Left ventricle myocardium inferior (tissue), 1 donor: ENCODE measurements at regions not wholly inside any gene's neighbourhood (a gene's known extent, or its start where the extent isn't known, plus 50 kb on each side); places are given as distances from the start of the nearest gene placed in this dataset.

Experiments
- DNase-seq: peaks from one replicate; pipeline ENCODE4 v3.0.0-alpha.2; 2020
- H3K27ac ChIP-seq: fragments of 200-600 bp; replicated peaks from 2 replicates; pipeline ENCODE4 v1.8.0; 2021
- H3K27me3 ChIP-seq: fragments of 200-600 bp; 2 replicates; pipeline ENCODE4 v1.8.0; 2021; ENCODE audit warnings: low read depth
- H3K36me3 ChIP-seq: fragments of 200-600 bp; 2 replicates; pipeline ENCODE4 v1.8.0; 2021
- H3K4me1 ChIP-seq: fragments of 200-600 bp; 2 replicates; pipeline ENCODE4 v1.8.0; 2021
- H3K4me3 ChIP-seq: fragments of 200-600 bp; 2 replicates; pipeline ENCODE4 v1.8.0; 2021; ENCODE audit warnings: mild to moderate bottlenecking, moderate library complexity
- H3K9me3 ChIP-seq: fragments of 200-600 bp; replicated peaks from 2 replicates; pipeline ENCODE4 v1.8.0; 2021
- intact Hi-C: fragments of 100-400 bp; cut with micrococcal nuclease; formaldehyde crosslinking; loops from one replicate; pipeline ENCODE4 v1.11.0; 2022
- TF ChIP-seq, protein P1 (sequence below): fragments of 200-600 bp; IDR thresholded peaks from 2 replicates; pipeline ENCODE4 v1.8.0; 2021; ENCODE audit warnings: antibody characterized with exemption, mild to moderate bottlenecking, borderline replicate concordance
- donor health status: DM: no; HTN: yes; CAD: no; lungs with severe emphysema.

- no peaks in the 10 kb centered on the region for H3K36me3 ChIP-seq
- no peaks in the 10 kb centered on the region for H3K9me3 ChIP-seq
- no peak overlapping the region for H3K4me3 ChIP-seq
- TF ChIP-seq, protein P1, sequence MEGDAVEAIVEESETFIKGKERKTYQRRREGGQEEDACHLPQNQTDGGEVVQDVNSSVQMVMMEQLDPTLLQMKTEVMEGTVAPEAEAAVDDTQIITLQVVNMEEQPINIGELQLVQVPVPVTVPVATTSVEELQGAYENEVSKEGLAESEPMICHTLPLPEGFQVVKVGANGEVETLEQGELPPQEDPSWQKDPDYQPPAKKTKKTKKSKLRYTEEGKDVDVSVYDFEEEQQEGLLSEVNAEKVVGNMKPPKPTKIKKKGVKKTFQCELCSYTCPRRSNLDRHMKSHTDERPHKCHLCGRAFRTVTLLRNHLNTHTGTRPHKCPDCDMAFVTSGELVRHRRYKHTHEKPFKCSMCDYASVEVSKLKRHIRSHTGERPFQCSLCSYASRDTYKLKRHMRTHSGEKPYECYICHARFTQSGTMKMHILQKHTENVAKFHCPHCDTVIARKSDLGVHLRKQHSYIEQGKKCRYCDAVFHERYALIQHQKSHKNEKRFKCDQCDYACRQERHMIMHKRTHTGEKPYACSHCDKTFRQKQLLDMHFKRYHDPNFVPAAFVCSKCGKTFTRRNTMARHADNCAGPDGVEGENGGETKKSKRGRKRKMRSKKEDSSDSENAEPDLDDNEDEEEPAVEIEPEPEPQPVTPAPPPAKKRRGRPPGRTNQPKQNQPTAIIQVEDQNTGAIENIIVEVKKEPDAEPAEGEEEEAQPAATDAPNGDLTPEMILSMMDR, result no peak
- H3K27ac ChIP-seq, result no peak overlapping the region
- intact Hi-C loops, result no loop called here
- H3K27me3 ChIP-seq, result no peaks in the 10 kb centered on the region
- H3K4me1 ChIP-seq, result no peaks in the 10 kb centered on the region
- no peak for DNase-seq
Measured at GRCh38 chr13:21800837-21801616, 130.2 kb downstream of the FGF9 start.

GRCh38 chr13:21805733-21806132 is 134.9 kb downstream of the FGF9 start:
- DNase-seq, result no peak
- no peaks in the 10 kb centered on the region for H3K4me1 ChIP-seq
- TF ChIP-seq, protein P1, result no peak
- intact Hi-C loops, result no loop called here
- H3K4me3 ChIP-seq, result no peak overlapping the region
- peaks cover 17% of the 10 kb centered on the region for H3K9me3 ChIP-seq
- H3K27ac ChIP-seq, result no peak overlapping the region
- H3K27me3 ChIP-seq, result no peaks in the 10 kb centered on the region
- no peaks in the 10 kb centered on the region for H3K36me3 ChIP-seq

DNA sequence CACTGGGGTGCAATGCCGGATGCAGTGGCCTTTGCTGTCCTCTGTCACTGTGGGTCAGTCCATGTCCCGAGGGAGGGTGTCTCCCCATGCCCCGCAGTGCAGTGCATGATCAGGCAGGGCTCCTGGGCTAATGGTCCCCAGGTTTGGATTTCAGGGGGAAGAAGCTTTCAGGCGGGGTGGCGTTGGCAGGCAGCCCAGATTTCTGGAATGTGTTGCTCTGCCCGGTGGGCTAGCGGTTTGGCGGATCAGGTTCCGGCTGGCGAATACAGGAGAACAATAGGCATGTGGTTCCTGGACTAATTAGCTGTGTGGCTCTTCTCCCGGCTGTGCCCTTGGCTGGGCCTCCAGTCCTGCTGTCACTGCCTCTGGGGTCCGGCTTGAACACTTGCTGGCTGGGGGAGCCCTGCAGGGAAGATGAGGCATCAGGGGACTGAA is 141.3 kb downstream of the FGF9 start:
- intact Hi-C loops, result no loop called here
- TF ChIP-seq, protein P1, result no peak
- H3K4me3 ChIP-seq, result no peak overlapping the region
- H3K9me3 ChIP-seq, result peaks cover 13% of the 10 kb centered on the region
- H3K36me3 ChIP-seq, result no peaks in the 10 kb centered on the region
- H3K27me3 ChIP-seq, result peaks cover 13% of the 10 kb centered on the region
- no peak overlapping the region for H3K27ac ChIP-seq
- H3K4me1 ChIP-seq, result no peaks in the 10 kb centered on the region
- DNase-seq, result no peak

GRCh38 chr13:21813110-21813509 is 142.2 kb downstream of the FGF9 start:
- no peak for DNase-seq
- TF ChIP-seq, protein P1, result no peak
- Histone ChIP-seq H3K27me3 (peaks cover 13% of the 10 kb centered on the region), H3K4me1 (no peaks in the 10 kb centered on the region), H3K36me3 (no peaks in the 10 kb centered on the region), H3K27ac (no peak overlapping the region), H3K4me3 (no peak overlapping the region), H3K9me3 (peaks cover 4% of the 10 kb centered on the region)
- intact Hi-C loops, result no loop called here

- Histone ChIP-seq H3K4me1 (no peaks in the 10 kb centered on the region), H3K36me3 (no peaks in the 10 kb centered on the region), H3K4me3 (no peak overlapping the region), H3K27ac (no peak overlapping the region), H3K9me3 (no peaks in the 10 kb centered on the region), H3K27me3 (peaks cover 13% of the 10 kb centered on the region)
- no peak for DNase-seq
- TF ChIP-seq, protein P1, result no peak
- intact Hi-C loops, result no loop called here
Measured at GRCh38 chr13:21813844-21814243, 143.0 kb downstream of the FGF9 start.
